NK-92 (cell line): ENCODE measurements at regions not wholly inside any gene's neighbourhood (a gene's known extent, or its start where the extent isn't known, plus 50 kb on each side); places are given as distances from the start of the nearest gene placed in this dataset.
"Not testable (repeated sequence)": the region's sequence is repeated elsewhere in the genome, so short reads cannot be mapped to it uniquely, and the experiment has no call there.

Source experiments
- DNase-seq: peaks from one replicate; lab custom pipeline; 2025; ENCODE audit not compliant: unreplicated experiment; lab: John Stamatoyannopoulos, UW

DNA sequence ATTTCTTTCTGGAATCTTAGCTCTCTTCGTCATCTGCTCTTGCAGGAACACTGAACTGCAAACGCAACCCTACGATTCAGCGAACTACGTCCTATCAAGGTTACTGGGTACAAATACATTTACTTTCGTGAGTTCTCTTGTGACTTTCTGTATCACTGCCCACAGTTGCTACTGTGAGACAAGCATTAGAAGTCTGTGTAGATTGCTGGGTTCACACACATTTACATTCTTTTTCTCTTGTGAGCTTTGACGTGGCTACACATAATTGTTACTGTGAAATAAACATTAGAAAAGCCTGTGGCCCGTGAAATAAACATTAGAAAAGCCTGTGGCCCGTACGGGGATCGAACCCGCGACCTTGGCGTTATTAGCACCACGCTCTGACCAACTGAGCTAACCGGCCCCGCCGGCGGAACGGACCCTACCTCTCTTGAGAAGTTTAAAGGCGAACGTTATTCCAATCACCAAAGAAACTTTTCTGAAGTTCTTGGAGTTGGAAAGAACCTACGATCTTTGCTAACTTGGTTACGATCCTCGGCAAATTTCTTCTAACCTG, 61.2 kb upstream of the ZNF322 start:
- DNase-seq = not testable (repeated sequence)

DNA sequence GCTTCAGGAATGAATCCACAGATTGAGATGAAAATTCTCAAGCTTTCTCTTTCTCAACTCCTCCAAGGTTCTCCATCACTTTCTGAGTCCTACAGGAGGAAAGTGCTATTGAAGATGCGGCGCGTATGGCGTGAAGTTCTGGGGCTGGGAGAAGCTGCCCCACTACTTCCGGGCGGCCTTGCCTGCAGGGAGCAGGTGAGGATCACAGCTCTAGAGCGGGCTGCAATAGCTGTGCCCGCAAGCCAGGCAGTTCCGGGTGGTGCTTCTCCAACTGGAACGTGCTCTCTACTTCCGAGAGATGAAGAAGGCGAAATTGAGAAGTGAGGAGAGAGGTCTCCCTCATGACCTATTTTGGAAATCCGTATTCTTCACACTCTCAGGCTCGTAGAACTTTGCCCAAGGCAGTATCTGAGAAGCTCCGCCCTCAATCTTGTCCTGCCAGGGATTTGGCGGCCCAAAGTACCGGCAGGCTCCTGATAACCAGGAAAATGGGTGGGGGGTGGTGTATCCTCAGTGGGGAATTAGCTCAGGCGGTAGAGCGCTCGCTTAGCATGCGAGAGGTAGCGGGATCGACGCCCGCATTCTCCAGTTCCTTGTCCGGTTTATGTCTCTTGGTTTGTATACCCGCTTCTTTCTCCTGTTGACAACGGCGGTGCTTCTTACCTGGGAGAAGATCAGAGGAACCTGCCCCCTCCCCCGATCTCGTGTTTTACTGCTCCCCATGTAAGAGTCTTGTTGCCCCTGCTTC, 70.6 kb upstream of the ZNF322 start:
- not testable (repeated sequence) for DNase-seq

DNA sequence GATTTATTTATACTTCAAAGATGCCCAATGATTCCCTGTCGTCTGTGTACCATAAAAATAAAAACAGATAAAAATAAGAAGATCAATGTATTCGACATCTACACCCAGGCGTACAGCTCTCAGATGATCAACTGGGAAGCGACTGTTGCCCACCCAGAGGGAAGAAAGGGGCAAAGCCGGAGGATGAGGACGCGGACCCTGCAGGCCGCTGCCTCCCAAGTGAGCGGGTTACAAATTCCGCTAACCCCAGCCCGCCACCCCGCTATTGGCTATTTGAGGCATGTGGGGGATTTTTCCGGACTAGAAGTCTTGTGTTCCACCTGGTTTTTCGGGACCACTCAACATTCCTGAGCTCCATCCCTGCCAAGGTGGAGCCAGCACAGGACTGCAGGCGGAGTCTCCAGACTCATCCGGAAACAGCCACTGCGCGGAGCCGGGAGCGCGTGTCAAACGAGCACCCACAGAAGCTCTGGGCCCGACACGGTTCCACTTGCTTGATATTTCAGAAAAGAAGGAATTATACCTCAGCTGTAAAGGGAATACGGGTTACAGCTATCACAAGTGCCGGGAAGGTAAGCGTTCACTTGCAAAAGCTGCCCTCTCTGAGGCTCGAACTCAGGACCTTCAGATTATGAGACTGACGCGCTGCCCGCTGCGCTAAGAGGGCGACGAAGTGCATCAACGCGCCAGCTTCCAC, 75.4 kb upstream of the ZNF322 start:
- DNase-seq = not testable (repeated sequence)

DNA sequence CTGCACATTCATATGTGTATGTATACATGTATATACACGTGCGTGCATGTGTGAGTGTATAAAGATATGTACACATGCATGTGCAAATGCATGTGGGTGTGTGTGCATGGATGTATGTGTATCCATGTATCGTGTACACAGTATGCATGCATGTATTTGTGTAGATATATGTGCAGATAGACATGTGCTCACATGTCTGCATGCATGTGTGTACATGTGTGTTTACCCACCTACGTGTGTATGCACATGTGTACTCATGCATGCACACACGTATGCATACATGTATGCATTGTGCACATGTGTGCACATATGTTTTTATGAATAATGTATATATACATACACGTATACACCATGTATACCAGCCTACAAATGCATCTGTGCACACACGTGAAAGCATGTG, 80.3 kb upstream of the ZNF322 start:
- no peak for DNase-seq

DNA sequence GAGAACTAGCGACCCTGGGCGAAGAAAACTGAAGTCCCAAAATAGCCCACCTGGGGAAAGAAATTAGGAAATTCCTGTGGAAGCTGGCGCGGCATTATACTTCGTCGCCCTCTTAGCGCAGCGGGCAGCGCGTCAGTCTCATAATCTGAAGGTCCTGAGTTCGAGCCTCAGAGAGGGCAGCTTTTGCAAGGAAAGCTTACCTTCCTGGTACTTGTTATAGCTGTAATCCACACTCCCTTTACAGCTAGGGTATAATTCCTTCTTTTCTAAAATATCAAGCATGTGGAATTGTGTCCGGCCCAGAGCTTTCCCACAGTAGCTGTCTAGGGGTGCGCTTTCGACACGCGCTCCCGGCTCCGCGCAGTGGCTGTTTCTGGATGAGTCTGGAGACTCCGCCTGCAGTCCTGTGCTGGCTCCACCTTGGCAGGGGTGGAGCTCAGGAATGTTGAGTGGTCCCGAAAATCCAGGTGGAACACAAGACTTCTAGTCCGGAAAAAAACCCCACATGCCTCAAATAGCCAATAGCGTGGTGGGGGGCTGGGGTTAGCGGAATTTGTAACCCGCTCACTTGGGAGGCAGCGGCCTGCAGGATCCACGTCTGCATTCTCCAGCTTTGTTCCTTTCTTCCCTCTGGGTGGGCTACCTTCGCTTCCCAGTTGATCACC, 83.7 kb upstream of the ZNF322 start:
- DNase-seq = no peak

DNA sequence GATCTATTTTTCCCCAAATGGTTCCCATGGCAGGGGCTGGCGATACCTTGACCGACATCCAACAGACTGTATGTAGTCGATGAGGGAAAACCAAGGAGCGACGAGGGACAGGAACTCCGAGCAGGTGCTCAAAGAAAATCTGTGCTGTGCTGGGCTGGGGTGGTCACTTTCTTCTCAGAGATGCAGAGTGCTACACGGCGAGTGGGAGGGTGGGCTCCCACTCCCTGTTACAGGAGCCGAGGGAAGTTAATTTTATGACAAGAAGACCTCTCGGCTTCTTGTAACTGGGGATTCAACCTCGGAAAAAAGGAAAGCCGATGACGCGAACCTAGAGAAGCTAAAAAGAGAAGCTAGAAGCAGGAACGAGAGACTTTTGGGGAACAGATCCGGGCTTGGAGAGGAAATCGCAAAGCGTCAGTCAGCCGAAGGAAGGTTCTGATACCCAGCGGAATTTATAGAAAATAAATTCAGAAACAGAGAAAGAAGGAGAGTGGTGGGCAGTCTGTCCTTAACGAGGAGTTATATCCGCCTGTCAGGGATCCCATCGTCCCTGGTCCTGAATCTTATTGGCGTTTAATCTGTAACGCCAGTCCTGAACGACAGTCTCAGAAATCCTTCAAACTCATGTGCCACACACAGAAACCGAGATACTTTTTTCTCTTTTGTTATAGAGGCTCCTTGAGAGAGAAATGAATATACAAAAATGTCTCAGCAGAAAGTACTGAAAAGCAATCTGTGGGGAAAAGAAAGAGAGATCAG, 84.6 kb upstream of the ZNF322 start:
- no peak for DNase-seq

DNA sequence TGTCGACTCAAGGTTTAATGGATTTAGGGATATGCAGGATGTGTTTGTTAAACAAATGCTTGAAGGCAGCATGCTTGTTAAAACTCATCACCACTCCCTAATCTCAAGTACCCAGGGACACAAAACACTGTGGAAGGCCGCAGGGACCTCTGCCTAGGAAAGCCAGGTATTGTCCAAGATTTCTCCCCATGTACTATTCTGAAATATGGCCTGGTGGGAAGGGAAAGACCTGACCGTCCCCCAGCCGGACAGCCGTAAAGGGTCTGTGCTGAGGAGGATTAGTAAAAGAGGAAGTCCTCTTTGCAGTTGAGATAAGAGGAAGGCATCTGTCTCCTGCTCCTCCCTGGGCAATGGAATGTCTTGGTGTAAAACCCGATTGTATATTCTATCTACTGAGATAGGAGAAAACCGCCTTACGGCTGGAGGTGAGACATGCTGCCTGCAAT, 85.3 kb upstream of the ZNF322 start:
- DNase-seq = not testable (repeated sequence)

DNA sequence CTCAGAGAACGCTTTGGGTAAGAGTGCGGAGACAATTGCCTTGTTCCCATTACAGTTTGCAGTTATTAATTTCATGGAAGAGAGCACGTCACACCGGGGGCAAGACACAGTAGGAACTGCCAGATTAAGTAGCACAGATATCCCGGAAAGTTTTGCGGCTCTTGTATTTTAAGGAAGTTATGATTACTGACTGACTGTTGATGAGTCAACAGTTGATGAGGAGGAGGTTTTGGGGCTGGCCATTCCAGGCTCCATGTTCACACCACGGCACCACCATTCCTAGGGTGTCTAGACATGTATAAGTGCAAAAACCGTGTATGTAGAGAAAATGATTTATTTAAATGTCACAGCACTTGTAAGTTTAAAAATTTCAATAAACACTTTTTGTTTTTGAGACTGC, 86.4 kb upstream of the ZNF322 start:
- not testable (repeated sequence) for DNase-seq

DNA sequence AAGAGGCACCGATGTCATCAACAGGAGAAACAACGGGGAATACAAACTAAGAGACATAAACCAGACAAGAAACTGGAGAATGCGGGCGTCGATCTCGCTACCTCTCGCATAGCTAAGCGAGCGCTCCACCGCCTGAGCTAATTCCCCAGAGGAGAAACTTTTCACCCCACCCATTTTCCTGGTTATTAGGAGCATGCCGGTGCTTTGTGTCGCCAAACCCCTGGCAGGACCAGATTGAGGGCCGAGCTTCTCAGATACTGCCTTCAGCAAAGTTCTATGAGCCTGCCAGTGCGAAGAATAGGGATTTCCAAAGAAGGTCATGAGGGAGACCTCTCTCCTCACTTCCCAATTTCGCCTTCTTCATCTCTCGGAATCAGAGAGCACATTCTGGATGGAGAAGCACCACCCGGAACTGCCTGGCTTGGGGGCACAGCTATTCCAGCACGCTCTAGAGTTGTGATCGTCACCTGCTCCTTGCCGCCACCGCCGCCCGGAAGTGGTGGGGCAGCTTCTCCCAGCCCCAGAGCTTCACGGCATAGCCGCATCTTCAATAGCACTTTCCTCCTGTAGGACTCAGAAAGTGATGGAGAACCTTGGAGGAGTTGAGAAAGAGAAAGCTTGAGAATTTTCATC, 89.7 kb upstream of the ZNF322 start:
- not testable (repeated sequence) for DNase-seq

DNA sequence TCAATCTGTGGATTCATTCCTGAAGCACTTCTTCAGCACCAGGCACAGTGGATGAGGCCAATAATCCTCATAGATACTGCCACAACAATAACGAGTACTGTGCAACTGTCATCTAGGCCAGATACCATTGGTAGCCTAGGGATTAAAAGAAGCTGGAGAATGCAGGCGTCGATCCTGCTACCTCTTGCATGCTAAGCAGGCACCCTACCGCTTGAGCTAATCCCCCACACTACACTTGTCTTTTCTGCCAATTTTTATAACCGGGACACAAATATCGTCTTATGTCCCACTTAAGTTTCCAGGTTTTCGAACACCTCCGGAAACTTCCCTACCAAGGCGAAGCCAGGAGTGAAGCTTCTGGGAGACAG, 90.2 kb upstream of the ZNF322 start:
- not testable (repeated sequence) for DNase-seq

DNA sequence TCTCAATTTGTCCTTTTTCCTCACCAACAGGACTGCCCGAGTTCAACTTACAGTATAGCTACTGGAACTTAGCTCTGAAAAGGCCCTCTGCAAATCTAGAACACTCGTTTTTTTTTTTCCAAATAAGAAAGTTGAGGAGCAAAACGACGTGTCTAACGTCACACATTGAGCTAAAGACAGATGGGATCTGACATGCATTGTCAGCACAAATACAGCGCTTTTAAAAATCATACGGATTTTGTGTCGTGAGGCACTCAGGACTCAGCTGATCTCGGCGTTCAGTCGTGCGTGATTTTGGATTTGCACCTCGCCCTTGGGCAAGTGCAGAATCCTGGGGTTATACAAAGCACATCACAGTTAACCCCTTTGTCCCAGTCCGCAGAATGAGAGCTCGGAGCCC, 94.7 kb upstream of the ZNF322 start:
- no peak for DNase-seq

DNA sequence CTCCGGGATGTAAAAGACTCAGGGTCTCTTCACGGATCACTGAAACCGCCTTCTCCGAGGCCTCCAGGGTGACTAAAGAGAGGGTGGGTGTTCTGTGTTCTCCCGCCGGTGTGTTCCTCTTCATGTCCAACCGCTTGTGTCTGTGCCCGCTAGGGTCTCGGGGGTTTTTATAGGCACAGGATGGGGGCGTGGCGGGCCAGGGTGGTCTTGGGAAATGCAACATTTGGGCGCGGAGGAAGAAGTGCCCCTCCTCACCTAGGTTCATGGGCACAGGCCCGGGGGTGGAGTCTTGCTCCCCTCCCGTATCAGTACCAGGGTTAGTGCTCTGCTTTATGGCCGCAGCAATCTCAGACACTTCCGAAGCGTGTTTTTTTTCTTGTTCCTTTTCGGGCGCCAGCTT, 95.3 kb upstream of the ZNF322 start:
- not testable (repeated sequence) for DNase-seq

DNA sequence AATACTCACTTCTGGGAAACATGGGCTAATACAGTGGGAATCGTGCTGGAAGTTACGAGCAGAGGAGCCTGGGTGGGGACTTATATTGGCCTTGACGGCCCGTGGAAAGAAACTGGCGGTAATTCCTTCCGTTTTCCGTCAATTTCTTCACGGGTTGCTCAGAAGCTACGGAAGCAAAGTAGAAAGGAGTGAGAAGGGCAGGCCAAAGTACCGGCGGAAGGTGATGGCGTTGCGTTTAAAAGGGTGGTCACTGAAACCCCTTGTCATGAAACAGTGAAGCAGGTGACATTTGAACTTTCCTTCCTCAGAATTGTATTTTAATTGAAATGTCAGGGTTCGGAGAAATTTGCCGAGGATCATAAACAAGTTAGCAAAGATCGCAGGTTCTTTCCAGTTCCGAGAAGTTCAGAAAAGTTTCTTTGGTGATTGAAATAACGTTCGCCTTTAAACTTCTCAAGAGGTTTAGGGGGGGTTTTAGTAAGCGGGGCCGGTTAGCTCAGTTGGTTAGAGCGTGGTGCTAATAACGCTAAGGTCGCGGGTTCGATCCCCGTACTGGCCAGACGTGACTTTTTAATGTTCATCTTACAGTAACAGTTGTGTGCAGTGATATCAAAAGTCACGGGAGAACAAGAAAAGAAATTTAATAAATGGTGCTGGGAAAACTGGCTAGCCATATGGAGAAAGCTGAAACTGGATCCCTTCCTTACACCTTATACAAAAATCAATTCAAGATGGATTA, 96.7 kb upstream of the ZNF322 start:
- DNase-seq = not testable (repeated sequence)

DNA sequence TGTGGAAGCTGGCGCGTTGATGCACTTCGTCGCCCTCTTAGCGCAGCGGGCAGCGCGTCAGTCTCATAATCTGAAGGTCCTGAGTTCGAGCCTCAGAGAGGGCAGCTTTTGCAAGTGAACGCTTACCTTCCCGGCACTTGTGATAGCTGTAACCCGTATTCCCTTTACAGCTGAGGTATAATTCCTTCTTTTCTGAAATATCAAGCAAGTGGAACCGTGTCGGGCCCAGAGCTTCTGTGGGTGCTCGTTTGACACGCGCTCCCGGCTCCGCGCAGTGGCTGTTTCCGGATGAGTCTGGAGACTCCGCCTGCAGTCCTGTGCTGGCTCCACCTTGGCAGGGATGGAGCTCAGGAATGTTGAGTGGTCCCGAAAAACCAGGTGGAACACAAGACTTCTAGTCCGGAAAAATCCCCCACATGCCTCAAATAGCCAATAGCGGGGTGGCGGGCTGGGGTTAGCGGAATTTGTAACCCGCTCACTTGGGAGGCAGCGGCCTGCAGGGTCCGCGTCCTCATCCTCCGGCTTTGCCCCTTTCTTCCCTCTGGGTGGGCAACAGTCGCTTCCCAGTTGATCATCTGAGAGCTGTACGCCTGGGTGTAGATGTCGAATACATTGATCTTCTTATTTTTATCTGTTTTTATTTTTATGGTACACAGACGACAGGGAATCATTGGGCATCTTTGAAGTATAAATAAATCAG, 106.8 kb upstream of the ZNF322 start:
- not testable (repeated sequence) for DNase-seq

DNA sequence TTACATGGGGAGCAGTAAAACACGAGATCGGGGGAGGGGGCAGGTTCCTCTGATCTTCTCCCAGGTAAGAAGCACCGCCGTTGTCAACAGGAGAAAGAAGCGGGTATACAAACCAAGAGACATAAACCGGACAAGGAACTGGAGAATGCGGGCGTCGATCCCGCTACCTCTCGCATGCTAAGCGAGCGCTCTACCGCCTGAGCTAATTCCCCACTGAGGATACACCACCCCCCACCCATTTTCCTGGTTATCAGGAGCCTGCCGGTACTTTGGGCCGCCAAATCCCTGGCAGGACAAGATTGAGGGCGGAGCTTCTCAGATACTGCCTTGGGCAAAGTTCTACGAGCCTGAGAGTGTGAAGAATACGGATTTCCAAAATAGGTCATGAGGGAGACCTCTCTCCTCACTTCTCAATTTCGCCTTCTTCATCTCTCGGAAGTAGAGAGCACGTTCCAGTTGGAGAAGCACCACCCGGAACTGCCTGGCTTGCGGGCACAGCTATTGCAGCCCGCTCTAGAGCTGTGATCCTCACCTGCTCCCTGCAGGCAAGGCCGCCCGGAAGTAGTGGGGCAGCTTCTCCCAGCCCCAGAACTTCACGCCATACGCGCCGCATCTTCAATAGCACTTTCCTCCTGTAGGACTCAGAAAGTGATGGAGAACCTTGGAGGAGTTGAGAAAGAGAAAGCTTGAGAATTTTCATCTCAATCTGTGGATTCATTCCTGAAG, 111.6 kb upstream of the ZNF322 start:
- DNase-seq = not testable (repeated sequence)

DNA sequence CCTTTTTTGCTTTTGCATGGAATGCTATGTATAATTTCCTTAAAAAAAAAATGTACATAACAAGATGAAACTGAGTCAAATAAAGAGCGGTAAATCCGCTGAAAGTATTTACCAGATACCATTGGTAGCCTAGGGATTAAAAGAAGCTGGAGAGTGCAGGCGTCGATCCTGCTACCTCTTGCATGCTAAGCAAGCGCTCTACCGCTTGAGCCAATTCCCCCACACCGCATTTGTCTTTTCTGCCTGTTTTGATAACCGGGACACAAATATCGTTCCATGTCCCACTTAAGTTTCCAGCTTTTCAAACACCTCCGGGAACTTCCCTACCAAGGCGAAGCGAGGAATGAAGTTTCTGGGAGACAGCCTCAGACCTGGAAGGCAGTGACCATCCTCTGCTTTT, 113.9 kb upstream of the ZNF322 start:
- DNase-seq = not testable (repeated sequence)

DNA sequence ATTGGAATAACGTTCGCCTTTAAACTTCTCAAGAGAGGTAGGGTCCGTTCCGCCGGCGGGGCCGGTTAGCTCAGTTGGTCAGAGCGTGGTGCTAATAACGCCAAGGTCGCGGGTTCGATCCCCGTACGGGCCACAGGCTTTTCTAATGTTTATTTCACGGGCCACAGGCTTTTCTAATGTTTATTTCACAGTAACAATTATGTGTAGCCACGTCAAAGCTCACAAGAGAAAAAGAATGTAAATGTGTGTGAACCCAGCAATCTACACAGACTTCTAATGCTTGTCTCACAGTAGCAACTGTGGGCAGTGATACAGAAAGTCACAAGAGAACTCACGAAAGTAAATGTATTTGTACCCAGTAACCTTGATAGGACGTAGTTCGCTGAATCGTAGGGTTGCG, 121.0 kb upstream of the ZNF322 start:
- DNase-seq = not testable (repeated sequence)

DNA sequence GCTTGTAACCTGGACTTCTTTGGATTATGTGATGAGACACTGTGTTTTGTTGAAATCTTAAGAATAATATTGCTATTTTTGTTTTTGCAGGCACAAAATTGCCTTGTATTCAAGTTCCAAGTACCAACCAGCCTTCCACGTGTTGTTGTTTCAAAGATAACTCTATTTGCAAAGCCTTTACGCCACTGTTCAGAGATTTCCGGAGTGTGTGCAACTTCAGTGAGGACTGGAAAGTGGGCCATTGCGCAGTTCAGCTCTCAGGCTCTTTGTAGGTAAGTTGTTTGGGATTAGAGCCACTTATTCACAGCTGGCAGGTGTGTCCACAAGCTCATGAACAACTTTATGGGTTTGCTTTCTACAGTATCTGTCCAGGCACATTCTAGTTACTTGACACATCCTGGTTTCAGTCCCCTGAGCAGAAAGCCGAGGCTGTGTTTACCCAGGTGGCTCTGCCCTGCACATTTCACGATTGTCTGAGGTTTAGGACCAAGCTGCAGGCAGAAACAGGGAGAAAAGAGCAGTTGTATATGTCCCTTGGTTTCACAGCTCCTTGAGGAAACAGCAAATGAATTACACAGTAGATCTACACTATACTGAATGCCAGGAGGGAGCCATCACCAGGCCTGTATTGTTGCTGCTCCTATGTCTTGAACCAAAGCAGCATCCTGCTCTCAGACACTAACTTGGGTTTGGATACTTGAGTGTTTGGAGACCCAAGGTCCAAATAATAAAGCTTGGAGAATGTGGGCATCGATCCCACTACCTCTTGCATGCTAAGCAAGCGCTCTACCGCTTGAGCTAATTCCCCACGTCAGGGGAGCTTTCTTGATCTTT, 136.1 kb upstream of the ZNF322 start:
- DNase-seq = not testable (repeated sequence)
